Suppressor macrophage treated with lipopolysaccharide for 4 hours (primary cell): ENCODE measurements at regions not wholly inside any gene's neighbourhood (a gene's known extent, or its start where the extent isn't known, plus 50 kb on each side); places are given as distances from the start of the nearest gene placed in this dataset.

ENCODE experiments used
- DNase-seq: peaks from one replicate; pipeline ENCODE4 v3.0.0-alpha.2; 2020

- DNase-seq = no peak
Observed at GRCh38 chr4:177119021-177119471, 190.6 kb upstream of the NEIL3 start.

DNA sequence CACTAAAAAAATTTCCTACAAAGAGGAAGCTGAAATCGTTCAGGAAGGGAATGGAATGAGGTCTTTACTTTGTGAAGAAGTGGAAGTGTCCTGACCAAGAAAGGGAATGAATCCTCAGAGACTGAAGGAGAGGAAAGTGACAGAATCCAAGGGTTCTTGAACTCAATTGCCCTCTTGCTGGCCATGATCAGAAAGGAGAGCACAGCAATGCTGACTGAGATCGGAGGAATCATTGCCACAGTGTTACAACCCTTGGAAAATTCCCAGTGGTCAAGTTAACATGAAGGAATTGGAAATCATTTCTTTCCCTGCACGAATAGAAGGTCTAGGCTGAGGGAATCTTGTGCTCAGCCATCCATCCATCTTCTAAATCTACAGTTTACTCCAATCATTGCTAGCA, 190.0 kb upstream of the NEIL3 start:
- no peak for DNase-seq

- no peak for DNase-seq
Observed at GRCh38 chr4:177123811-177124210, 185.9 kb upstream of the NEIL3 start.

DNA sequence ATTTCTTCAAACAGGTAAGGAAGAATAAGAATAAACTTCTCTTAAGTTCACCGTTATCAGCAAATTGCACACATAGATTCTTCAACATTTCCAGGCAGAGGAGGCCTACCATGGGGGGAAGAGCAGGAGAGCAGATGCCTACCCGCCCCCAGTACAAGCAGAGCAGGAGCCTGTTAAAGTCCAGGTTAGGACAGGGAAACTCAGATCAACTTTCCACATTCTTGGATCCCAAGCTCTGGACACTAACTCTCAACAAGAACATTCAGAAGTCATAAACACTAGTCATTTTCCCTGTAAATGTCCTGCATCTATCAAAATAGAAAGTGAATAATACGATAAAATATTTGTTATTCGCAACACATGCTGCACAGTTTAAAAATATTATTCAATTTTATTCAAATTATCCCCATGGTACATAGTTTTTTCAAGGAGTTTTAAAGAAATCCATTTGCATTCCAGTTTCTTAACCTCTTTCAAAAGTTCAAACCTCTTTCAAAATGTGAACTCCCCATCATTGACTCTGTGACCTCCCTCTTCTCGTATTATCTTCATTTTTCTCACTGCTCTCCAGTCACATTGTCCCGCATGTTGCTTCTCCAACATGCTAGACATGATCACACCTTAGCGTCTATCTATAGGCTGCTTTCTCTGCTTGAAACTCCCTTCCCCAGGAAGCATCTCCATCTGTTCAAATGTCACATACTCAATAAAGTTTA, 185.2 kb upstream of the NEIL3 start:
- DNase-seq = no peak

- no peak for DNase-seq
Observed at GRCh38 chr4:177125656-177126055, 184.0 kb upstream of the NEIL3 start.

- no peak for DNase-seq
Observed at GRCh38 chr4:177127658-177128057, 182.0 kb upstream of the NEIL3 start.

GRCh38 chr4:177128306-177128705, 181.4 kb upstream of the NEIL3 start:
- no peak for DNase-seq

DNA sequence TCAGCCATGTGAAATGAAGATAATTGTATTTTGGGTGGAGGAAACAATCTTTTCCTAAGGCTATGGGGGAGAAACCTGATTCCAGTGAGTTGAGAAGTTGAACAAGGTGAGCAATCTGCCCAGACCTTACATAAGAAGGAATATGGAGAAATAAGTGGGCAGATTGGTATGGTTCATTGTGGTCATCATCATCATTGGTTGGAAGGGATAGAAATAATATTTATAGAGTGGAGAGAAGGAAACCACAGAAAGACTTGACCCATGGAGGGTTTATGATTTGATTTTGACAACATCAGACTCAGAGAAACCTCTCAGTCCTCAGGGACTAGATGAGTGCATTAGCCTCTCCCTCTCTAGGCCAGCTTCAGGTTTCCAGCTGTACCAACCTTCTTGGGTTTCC, 177.9 kb upstream of the NEIL3 start:
- DNase-seq = no peak

DNA sequence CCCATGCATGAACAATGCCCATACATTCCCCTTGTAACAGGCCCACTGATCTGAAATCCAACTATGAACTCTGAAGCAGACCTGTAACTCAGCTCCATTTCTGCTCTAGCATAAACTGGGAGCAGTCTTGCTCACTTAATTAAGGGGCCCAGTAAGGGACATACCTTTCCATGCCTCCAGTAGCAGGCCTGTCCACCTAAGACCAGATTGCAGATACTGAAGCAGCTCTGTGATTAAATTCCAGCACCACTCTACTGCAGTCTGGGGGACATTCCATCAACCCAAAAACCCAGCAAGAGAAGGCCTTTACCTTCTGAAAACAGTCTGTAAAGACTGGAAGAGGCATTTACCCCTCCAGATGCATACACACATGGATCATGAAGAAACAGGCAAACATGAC, 162.0 kb upstream of the NEIL3 start:
- no peak for DNase-seq

- DNase-seq = no peak
Observed at GRCh38 chr4:177155454-177155853, 154.2 kb upstream of the NEIL3 start.

DNA sequence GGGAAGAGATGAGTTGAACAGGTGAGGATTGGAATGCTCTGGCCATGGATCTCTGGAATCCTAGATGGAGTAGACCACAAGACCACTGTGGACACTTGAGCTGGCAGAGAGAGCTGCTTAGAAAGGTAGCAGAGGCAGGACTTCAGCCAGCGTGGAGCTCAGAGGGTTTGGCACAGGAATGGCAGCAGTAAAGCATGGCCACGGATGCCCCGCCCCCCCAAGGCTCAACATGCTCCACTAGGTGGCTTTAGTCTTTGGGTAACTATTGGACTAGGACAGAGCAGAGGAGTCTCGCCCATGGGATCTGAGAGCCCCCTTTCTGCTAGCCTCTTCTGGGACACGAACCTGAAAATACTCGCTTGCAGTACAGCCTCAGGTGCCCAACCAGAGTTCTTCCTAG, 150.1 kb upstream of the NEIL3 start:
- no peak for DNase-seq

- DNase-seq = no peak
Observed at GRCh38 chr4:177161781-177162180, 147.9 kb upstream of the NEIL3 start.

GRCh38 chr4:177163532-177163931, 146.1 kb upstream of the NEIL3 start:
- no peak for DNase-seq

DNA sequence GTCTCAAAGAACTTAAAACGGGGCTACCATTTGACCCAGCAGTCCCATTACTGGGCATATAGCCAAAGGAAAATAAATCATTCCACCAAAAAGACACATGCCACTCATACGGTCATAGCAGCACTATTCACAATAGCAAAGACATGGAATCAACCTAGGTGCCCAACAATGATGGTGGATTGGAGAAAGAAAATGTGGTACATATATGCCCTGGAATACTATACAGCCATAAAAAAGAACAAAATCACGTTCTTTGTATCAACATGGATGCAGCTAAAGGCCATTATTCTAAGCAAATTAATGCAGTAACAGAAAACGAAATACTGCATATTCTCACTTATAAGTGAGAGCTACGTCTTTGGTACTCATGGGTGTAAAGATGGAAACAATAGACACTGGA, 138.1 kb upstream of the NEIL3 start:
- DNase-seq = no peak

DNA sequence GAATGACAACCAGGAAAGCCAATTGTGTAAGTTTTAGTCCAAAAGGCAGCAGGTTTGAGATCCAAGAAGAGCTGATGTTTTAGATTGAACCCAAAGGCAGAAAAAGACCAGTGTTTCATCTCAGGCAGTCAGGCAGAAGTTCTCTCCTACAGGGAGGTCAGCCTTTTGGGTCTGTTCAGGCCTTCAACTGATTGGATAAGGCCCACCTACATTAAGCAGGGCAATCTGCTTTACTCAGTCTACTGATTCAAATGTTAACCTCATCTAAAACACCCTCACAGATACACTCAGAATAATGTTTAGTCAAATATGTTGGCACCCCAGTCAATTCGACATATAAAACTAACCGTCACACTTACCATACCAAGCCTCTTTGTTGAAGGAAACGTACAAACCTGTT, 134.2 kb upstream of the NEIL3 start:
- no peak for DNase-seq

DNA sequence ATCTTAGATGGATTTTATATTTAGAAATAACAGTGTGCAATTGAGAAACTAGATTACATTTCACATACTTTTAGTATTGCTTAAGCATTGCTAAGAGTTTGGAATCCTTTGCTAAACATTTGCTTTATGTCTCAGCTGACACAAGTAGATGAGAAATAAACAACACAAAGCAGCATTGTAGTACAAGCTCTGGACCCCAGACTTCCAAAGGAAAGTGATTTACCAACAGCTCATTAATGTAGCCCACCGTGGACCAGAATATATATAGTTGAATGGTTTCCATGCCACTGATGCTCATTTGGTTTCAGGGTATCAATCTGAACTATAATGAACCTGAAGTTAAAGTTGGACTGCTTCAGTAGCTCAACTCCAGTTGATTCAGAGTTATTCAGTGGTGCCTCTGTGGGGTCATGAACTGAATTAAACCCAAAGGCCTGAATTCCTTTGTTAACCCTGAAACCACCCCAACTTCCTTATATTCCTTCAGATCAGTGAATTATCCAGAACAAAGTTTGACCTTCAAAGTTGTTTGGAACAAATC, 132.1 kb upstream of the NEIL3 start:
- DNase-seq = no peak

GRCh38 chr4:177178246-177178645, 131.4 kb upstream of the NEIL3 start:
- no peak for DNase-seq

- no peak for DNase-seq
Observed at GRCh38 chr4:177182166-177182565, 127.5 kb upstream of the NEIL3 start.

- no peak for DNase-seq
Observed at GRCh38 chr4:177182728-177183127, 126.9 kb upstream of the NEIL3 start.

DNA sequence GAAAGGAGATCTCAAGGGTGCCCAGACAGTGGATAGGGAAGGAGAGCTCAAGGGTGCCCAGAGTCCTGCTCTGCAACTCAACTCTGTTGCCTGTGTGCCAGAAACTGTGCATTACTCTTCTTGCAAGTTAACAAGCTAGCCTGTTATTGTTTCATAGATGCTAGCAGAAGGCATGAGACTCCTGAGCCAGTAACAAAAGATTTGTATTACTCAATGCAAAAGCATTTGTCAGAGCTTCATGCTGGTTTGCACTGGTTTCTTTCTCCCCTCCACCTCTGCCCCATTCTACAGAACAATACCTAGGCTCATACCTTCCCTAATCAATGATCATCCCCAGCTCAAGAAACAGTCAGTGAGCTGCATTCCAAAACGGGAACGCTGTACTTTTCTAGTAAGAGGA, 124.5 kb upstream of the NEIL3 start:
- DNase-seq = no peak

GRCh38 chr4:177185579-177185978, 124.1 kb upstream of the NEIL3 start:
- DNase-seq = no peak

DNA sequence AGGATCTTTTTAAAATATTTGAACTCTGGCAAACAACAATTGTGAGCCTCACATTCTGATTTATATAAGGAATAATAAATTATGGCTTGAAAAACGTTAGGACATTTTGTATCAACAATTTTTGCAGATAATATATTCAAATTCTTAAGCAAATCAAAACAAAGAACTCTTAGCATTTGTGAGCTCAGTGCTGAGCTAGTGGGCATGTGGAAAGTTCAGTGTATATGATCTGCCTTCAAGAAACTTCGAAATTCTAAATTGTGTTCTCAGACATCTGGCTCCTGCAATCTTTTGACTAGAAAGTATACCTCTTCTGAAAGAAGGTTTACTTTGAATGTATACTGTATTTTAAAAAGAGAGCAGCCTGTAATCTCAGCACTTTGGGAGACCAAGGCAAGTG, 122.3 kb upstream of the NEIL3 start:
- DNase-seq = no peak

DNA sequence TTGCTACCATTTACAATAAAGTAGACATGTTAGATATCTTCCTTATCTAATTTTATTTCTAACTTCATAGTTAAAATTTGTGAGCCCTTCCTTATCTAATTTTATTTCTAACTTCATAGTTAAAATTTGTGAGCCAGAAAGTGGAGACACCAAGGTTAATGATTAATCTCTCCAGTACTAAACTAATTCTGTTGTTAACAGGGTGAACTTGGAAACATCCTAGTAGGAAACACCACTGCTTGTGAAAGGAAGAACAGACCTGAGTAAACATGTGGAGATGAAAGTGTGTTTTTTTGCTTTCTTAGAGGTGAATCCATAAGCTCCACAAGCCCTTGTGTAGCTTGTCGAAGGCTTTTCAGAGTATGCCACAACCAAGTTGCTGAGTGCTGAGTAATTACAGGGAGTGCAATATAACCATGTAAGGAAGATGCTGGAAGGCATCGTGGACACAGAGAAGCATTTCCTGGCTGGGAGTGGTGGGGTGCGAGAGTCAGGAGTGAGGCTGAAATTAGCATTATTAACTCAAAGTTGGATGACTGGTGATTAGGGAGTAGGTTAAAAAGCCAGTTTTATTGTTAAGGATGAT, 118.6 kb upstream of the NEIL3 start:
- no peak for DNase-seq

- no peak for DNase-seq
Observed at GRCh38 chr4:177191586-177191985, 118.1 kb upstream of the NEIL3 start.

- no peak for DNase-seq
Observed at GRCh38 chr4:177191991-177192390, 117.7 kb upstream of the NEIL3 start.
